CD4-positive, alpha-beta T cell treated with Interleukin-4 for 1 hour (primary cell): ENCODE measurements at regions not wholly inside any gene's neighbourhood (a gene's known extent, or its start where the extent isn't known, plus 50 kb on each side); places are given as distances from the start of the nearest gene placed in this dataset.
"Not testable (repeated sequence)": the region's sequence is repeated elsewhere in the genome, so short reads cannot be mapped to it uniquely, and the experiment has no call there.

ENCODE experiments used
- DNase-seq, 2 donors: peaks; one replicate each; pipeline ENCODE4 v3.0.0-alpha.2; 2020 to 2022

DNA sequence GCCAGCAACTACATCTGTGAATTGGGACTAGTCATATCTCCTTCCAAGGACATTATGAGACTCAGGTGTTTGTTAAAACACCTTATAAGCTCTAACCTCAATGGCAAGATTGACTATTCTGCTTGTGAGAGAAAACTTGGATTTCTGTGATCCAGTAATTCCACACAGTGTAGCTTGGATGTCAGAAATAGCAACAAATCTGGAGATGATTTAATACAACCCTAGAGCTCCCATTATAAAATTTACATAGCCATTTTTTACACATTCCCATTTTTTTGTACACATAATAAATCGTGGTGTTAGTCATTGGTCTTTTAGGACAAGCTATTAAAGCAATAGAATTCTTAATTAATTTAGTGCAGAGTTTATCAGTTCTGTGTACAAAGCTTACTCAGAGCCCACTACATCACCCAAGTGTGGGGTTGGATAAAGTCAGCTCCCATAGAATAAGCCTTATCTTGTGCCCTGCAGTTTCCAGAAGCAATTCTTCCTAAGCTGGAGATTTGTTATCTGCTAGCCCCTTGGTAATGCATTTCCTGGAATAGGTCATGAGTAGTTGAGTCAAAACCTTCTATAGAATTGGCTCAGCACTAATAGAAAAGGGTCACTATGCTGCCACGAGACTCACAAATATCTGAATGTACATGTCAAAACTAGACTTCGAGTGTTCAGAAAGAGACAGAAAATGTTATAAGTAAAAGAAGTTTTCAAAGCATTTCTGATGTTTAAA, 434.0 kb upstream of the RUNX1 start:
- no peak for DNase-seq

DNA sequence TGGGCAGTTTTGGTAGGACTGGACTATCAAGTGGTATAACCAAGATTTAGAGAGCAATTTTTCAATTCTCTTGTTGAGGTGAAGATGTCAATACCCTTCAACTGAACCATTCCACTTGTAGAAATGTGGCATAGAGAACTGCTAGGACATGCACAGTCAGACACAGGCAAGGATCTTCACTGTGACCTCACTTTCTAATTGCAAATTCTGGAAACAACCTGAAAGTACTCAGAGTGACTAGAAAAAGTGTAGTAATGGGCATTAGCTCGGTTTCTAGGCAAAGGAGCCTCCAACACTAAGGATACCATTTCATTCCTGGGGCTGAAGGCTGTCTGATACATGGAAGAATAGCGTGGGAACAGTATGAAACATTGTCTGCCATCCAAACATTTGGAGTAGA, 433.0 kb upstream of the RUNX1 start:
- no peak for DNase-seq

DNA sequence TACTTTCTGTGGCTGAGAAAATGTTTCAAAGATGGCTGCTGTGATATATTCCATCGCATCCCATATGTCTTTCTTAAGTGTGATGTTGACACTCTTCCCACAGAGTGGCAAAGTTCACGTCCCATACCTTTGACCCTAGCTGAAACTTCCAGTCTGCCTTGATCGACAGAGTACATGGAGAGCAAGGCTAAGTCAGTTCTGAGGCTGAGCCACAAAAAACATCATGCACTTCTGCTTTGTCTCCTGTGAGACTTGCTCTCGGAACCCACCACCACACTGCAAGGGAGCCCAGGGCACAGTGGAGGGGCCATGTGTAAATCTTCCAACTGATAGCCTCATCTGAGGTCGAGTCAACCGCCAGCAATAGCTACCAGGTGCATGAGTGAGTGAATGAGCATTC, 431.9 kb upstream of the RUNX1 start:
- no peak for DNase-seq

DNA sequence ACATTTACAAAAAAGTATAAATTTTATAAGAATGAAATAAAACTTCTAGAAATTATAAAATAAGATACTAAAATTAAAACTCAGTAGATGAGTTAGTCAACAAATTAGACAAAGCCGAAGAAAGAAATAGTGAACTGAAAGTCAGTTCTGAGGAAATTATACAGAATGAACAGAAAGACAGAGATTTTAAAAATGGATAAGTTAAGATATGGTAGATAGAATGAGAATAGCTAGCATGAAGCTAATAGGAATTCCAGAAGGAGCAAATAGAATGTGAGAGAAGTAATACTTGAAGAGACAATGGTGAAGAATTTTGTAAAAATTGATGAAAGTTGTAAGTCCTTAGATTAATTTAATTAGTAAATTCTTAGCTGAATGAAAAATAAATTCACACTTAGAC, 430.4 kb upstream of the RUNX1 start:
- DNase-seq, result no peak

GRCh38 chr21:35479065-35479448, 430.0 kb upstream of the RUNX1 start:
- DNase-seq, result no peak

DNA sequence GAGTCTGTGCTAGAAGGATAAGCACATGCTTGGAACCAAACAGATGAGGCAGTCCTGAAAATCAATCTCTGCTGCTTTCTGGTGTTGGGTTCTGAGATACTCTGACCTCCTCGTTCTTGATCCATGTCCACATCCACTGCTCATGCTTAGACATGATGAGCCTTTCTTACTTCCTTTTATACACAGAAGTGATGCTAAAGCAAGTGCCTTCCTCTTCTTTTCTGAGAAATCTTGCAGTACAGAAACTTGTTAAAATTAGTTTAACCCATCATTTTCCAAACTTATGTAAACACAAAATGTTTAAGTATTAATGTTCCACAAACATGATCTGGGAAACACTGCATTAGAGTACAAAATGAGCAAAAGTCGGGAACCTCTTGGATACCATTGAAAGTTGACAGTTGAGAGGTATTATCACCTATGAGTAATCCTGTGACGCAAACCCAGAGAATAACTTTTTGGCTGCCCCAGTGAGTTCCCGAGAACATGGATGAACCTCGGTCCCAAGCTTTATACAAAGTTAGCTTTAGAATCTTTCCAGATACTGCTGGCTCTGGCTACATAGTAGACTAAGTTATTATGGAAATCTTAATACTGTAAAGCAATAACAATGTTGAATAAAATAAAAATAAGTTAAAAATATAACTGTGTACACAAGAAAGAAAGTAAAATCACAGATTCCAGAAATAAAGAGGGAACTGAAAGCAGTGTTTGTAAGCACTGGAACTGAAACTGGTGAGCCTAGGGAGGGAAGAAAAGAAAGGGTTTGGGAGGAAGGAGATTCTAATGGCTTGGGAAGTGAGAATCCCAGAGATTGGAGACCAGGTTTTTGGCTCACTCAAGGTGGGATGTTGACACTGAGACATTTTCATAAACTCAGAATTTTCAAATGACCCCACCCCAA, 429.3 kb upstream of the RUNX1 start:
- no peak for DNase-seq

DNA sequence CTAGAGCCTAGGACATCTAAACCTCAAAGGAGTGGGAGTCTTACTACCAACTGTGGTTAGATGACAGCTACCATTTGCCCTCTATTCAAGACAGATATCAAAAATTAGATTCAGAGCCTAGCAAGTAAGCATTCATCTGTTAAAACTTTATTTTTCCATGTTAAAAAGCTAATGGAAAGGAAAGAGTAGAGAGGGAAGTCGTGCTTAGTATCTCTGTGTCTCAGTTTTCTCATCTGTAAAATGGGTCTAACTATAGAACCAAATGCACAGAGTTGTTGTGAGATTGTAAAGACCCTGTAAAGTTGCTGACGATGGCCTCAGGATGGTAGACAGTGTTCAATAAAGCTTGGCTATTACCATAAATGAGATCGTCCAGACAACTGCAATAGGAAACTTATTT, 428.5 kb upstream of the RUNX1 start:
- DNase-seq, result no peak

DNA sequence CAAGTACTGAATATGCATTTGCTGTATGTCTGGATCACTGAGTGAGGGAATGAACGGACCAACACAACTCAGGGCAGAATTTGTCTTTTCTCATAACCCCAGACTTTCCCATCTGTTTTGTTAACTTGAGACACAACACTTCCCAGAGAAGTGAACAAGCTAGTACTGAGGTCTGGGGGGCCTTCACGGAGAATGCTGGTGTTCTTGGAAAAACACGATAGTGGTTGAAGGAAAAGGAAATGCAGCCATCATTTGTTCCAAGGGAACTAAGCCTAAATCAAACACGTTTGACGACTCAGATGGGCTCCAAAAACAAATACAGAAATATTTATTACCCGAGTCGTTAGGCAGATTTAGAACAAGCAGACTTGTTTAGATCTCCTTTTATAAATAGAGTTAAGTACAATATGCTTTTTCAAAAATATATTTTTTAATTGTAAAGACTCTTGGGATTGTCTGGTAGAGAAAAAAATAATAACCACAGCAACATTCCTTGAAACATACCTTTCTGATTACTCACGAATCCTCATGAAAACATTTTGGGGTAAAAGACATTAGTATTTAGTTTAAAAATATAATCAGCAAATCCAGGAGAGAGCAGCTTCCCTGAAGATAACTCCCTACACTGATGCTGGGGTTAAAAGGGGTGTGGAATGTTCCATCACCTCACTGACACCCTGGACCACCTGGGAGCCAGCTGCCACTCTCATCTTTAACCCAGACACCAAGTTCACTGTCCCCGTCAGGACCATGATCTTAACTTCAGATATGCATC, 427.7 kb upstream of the RUNX1 start:
- DNase-seq, result no peak

GRCh38 chr21:35475762-35476161, 426.7 kb upstream of the RUNX1 start:
- no peak for DNase-seq

- no peak for DNase-seq
These were observed 425.9 kb upstream of the RUNX1 start for GRCh38 chr21:35475009-35475408.

DNA sequence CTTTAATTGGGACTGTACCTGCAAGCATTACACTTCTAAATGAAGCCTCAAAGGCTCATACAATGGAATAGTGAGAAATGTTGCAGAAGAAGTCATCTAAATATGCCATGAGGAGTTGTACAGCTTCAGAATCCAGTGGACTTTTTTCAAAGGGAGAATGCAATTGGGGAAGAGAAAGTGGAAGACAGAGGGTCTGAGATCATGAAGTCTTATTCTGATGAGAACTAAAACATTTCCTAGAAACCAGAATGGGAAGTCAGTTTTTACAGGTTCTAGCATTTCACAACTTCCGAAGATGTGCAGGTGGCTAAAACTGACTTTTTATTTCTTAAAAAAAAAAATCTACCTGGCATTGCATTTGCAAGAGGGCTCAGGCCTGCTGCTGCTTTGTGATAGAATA, 424.4 kb upstream of the RUNX1 start:
- no peak for DNase-seq

- DNase-seq, result no peak
These were observed 421.4 kb upstream of the RUNX1 start for GRCh38 chr21:35470522-35470921.

- no peak for DNase-seq
These were observed 420.4 kb upstream of the RUNX1 start for GRCh38 chr21:35469498-35469897.

DNA sequence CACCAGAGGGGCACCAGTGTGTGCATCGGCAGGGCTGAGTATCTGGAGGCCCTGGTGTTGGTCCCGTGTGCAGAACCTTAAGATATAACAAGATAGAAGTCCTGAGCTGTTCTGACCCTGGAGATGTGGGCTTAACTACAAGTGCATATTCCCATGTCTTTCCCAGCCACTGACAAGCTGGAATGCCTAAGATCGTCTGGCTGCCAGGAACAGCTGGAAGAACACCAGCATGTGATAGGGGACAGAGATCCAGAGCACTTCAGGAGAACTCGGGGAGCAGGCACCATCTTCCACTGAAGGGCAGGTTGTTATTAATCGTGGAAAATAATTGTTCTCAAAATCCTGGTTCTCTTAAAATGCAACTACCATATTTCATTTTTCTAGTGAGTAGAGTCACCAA, 419.9 kb upstream of the RUNX1 start:
- DNase-seq, result no peak

- no peak for DNase-seq
These were observed 418.5 kb upstream of the RUNX1 start for GRCh38 chr21:35467566-35467965.

GRCh38 chr21:35466681-35467080, 417.6 kb upstream of the RUNX1 start:
- not testable (repeated sequence) for DNase-seq

- DNase-seq, result no peak
These were observed 416.6 kb upstream of the RUNX1 start for GRCh38 chr21:35465741-35466140.

- no peak for DNase-seq
These were observed 412.6 kb upstream of the RUNX1 start for GRCh38 chr21:35461700-35462099.

DNA sequence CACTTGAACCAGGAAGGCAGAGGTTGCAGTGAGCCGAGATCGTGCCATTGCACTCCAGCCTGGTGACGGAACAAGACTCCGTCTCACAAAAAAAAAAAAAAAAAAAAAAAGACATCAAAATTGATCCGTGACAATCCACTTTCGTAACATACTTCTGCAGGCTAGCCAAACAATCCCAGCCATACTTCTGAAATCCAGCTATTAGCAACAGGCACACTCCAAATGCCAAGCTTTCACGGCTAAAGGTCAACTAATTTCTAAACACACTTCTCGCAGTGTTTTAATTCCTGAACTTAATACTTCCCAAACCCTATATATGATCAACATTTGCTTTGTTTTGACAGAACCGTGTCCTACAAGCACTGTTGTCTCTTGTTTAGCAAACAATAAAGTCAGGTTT, 411.3 kb upstream of the RUNX1 start:
- no peak for DNase-seq

DNA sequence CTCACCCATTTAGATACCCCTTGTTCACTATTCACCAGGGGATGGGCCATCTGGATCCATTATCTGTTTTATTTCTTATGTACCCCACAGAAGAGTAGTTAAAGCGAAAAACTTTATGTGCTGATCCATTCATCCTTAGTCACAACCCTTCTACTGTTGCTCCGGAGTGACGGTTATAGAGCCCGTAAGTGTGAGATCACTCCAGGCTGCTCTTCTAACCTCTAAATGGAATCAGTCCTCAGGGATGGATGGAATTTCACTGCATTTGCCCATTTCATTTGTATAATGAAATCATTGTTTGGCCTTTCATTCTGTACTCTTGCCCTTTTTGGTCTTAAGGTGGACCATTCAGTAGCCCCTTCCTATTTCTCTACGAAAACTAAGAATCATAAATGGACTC, 409.3 kb upstream of the RUNX1 start:
- DNase-seq, result no peak

GRCh38 chr21:35457097-35457804, 408.1 kb upstream of the RUNX1 start:
- DNase-seq, result no peak

GRCh38 chr21:35451276-35451675, 402.2 kb upstream of the RUNX1 start:
- no peak for DNase-seq

GRCh38 chr21:35450830-35451229, 401.7 kb upstream of the RUNX1 start:
- DNase-seq, result no peak
